ENCODE measurements at regions not wholly inside any gene's neighbourhood (a gene's known extent, or its start where the extent isn't known, plus 50 kb on each side); places are given as distances from the start of the nearest gene placed in this dataset.

DNA sequence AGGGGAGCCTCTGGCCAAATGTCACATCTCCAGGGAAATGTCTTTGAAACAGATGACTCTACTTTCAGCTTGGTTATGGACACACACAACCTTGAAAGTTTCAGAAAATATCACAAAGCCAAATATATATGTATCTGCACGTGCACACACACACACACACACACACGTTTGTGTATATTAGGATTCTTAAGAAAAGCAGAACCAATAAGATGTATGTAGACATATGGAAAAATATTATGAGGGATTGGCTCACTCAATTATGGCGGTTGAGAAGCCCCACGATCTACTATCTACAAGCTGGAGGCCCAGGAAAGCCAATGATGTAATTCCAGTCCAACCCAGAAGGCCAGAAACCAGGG is 194.9 kb downstream of the PALM2AKAP2 start:
- no peaks in the 10 kb centered on the region; the same call in 1 of the 2 replicates for H3K36me3 ChIP-seq (ENCODE audit: insufficient read depth, low read length)
- no peak overlapping the region for H2AFZ ChIP-seq (ENCODE audit: low read length, unreplicated experiment)
- no peak overlapping the region for H3K27ac ChIP-seq (ENCODE audit: low read depth, low read length)
- H3K4me1 ChIP-seq (ENCODE audit: control insufficient read depth, insufficient read depth, low read length, unreplicated experiment): peaks cover 4% of the 10 kb centered on the region
- H3K79me2 ChIP-seq (ENCODE audit: control insufficient read depth, insufficient read depth, low read length, unreplicated experiment): no peaks in the 10 kb centered on the region
- H3K27me3 ChIP-seq (ENCODE audit: insufficient read depth, low read length): no peaks in the 10 kb centered on the region
- H3K4me3 ChIP-seq (ENCODE audit: low read depth, low read length): no peak overlapping the region

DNA sequence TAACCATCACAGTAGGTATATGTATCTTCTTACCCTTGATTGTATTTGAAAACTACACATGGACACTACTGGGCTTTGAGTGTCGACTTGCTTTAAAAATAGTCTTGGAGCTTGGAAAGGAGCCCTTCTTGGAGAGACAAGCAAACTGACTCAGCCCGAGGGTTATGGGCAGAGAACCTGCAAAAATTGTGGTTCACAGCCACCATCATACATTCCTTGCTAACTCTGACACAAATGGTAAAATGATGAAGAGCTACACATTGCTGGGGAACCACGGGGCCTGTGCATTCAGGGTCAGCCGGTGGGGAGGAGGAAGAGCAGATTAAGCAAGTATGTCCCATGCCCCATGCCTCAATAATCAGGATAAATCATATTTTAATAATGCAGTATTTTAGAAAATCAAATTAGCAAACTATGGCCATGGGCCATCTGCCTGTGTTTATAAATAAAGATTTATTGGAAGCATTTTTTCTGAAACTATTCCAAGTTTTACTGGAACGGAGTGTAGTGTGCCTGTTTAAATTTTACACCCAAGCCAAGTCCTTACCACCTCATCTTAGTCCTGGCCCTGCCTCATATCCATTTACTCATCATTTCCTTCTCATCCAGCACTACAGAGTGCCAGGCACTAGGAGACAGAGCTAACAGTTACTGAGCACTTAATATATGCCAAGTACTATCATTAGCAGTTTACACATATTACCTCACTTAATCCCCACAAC is 195.7 kb downstream of the PALM2AKAP2 start:
- Histone ChIP-seq H2AFZ (ENCODE audit: low read length, unreplicated experiment) (no peak overlapping the region), H3K4me1 (ENCODE audit: control insufficient read depth, insufficient read depth, low read length, unreplicated experiment) (peaks cover 4% of the 10 kb centered on the region), H3K27me3 (ENCODE audit: insufficient read depth, low read length) (no peaks in the 10 kb centered on the region), H3K36me3 (ENCODE audit: insufficient read depth, low read length) (no peaks in the 10 kb centered on the region; the same call in 1 of the 2 replicates), H3K27ac (ENCODE audit: low read depth, low read length) (peak overlapping the region; percentile 48), H3K79me2 (ENCODE audit: control insufficient read depth, insufficient read depth, low read length, unreplicated experiment) (no peaks in the 10 kb centered on the region), H3K4me3 (ENCODE audit: low read depth, low read length) (no peak overlapping the region)

DNA sequence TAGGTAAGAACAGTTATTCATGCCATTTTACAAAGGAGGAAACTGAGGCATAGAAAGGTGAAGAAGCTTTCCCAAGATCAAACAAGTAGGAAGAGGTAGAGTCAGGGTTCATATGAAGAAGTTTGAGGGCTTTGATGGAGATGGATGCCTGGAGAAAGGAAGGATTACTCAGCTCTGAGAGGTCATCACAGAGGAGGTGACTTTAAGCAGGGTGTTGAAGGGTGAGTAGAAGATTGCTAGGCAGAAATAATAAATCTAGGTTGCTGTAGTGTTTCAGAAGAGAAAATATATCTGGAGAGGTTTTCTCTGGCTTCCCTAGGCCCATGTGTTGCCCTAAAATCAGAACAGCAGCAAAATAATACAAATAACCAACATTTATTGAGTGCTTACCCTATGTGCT is 196.3 kb downstream of the PALM2AKAP2 start:
- Histone ChIP-seq H3K36me3 (ENCODE audit: insufficient read depth, low read length) (no peaks in the 10 kb centered on the region; the same call in 1 of the 2 replicates), H2AFZ (ENCODE audit: low read length, unreplicated experiment) (no peak overlapping the region), H3K27me3 (ENCODE audit: insufficient read depth, low read length) (no peaks in the 10 kb centered on the region), H3K4me1 (ENCODE audit: control insufficient read depth, insufficient read depth, low read length, unreplicated experiment) (peaks cover 4% of the 10 kb centered on the region), H3K4me3 (ENCODE audit: low read depth, low read length) (no peak overlapping the region), H3K27ac (ENCODE audit: low read depth, low read length) (peak overlapping the region; percentile 48), H3K79me2 (ENCODE audit: control insufficient read depth, insufficient read depth, low read length, unreplicated experiment) (no peaks in the 10 kb centered on the region)

DNA sequence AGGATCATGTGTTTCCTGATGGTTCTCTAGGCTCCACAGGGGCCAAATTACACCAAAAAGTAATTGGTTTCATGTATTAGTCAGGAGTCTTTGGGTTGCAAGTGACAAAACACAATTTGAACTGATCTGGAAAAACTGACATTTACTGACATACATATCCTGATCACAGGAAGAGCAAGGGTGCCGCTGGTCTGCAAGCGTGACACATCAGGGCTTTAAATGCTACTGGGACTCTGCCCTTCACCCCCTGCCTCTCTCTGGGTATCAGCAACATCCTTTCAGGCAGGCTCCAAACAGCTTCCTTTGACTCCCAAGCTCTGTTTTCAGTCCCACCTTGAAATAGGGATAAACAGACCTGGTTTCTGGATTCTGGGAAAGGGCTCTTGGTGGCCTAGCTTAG is 197.5 kb downstream of the PALM2AKAP2 start:
- Histone ChIP-seq H3K27ac (ENCODE audit: low read depth, low read length) (no peak overlapping the region), H3K4me3 (ENCODE audit: low read depth, low read length) (no peak overlapping the region), H3K79me2 (ENCODE audit: control insufficient read depth, insufficient read depth, low read length, unreplicated experiment) (no peaks in the 10 kb centered on the region), H3K36me3 (ENCODE audit: insufficient read depth, low read length) (no peaks in the 10 kb centered on the region; the same call in 1 of the 2 replicates), H3K4me1 (ENCODE audit: control insufficient read depth, insufficient read depth, low read length, unreplicated experiment) (peaks cover 4% of the 10 kb centered on the region), H3K27me3 (ENCODE audit: insufficient read depth, low read length) (no peaks in the 10 kb centered on the region), H2AFZ (ENCODE audit: low read length, unreplicated experiment) (no peak overlapping the region)

DNA sequence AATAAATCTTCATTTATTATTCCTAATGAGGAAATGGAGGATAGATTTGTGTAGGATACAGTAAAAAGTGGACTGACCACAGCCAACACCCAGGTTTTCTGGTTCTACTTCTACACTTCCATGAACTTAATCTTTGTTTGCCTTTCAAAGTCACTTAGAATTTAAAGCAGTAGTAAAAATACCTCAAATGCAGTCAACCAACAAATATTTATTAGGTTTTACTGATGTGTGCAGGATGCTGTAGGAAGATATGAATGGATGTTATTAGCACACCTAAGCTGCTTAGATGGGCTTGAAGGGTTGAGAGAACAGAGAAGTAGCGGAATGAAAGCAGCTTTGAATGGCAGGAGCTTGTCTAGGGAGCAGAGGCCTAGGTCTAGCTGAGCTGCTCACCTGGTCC is 201.1 kb downstream of the PALM2AKAP2 start:
- no peak overlapping the region for H3K4me3 ChIP-seq (ENCODE audit: low read depth, low read length)
- no peaks in the 10 kb centered on the region for H3K79me2 ChIP-seq (ENCODE audit: control insufficient read depth, insufficient read depth, low read length, unreplicated experiment)
- no peaks in the 10 kb centered on the region for H3K36me3 ChIP-seq (ENCODE audit: insufficient read depth, low read length)
- no peaks in the 10 kb centered on the region for H3K27me3 ChIP-seq (ENCODE audit: insufficient read depth, low read length)
- no peak overlapping the region for H2AFZ ChIP-seq (ENCODE audit: low read length, unreplicated experiment)
- H3K4me1 ChIP-seq (ENCODE audit: control insufficient read depth, insufficient read depth, low read length, unreplicated experiment): peaks cover 7% of the 10 kb centered on the region
- H3K27ac ChIP-seq (ENCODE audit: low read depth, low read length): no peak overlapping the region

DNA sequence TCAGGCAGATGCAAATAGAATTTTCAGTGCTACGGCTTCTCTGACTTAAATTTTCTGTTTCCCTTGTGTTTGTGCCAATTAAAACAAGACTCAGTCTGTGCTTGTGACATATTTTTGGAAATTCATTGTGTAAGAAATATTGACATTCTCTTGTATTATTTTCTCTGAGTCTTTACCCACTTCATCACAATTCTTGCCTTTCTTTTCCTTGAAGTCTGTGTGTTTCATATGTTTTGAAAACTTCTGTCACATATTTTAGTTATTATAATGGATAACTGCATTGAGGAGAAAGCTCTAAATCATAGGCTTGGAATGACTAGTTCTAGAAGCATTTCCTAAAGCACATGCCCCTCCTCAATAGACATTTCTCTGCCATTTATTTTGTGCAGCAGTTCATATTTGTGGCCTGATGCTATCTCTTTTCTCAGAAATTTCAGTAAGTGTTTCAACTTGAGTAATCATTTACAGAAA is 206.6 kb downstream of the PALM2AKAP2 start:
- Histone ChIP-seq H2AFZ (ENCODE audit: low read length, unreplicated experiment) (no peak overlapping the region), H3K27me3 (ENCODE audit: insufficient read depth, low read length) (no peaks in the 10 kb centered on the region), H3K27ac (ENCODE audit: low read depth, low read length) (peak overlapping the region; percentile 95), H3K79me2 (ENCODE audit: control insufficient read depth, insufficient read depth, low read length, unreplicated experiment) (no peaks in the 10 kb centered on the region), H3K36me3 (ENCODE audit: insufficient read depth, low read length) (no peaks in the 10 kb centered on the region), H3K4me1 (ENCODE audit: control insufficient read depth, insufficient read depth, low read length, unreplicated experiment) (peaks cover 26% of the 10 kb centered on the region), H3K4me3 (ENCODE audit: low read depth, low read length) (peak overlapping the region; percentile 35)

DNA sequence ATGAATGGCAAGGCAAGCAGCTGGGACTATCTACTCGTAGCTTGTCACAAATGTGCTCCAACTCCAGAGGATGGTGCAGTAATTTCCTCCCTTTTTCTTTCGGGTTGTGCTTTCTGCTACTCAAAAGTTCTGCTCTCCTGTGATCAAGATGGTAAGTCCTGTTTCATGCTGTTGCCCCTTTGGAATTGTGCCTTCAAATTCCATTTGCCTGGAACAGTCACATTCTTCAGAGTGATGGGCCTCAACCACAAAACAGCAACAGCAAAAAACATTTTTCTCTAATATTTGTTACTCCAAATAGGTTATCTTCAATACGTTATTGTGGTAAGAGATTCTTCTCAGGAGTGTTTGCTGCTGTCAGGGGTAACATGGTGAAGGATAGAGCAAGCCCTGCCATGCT is 209.3 kb downstream of the PALM2AKAP2 start:
- no peak overlapping the region for H3K4me3 ChIP-seq (ENCODE audit: low read depth, low read length)
- no peaks in the 10 kb centered on the region for H3K79me2 ChIP-seq (ENCODE audit: control insufficient read depth, insufficient read depth, low read length, unreplicated experiment)
- no peaks in the 10 kb centered on the region for H3K36me3 ChIP-seq (ENCODE audit: insufficient read depth, low read length)
- H3K27me3 ChIP-seq (ENCODE audit: insufficient read depth, low read length): no peaks in the 10 kb centered on the region
- no peak overlapping the region for H3K27ac ChIP-seq (ENCODE audit: low read depth, low read length)
- peaks cover 29% of the 10 kb centered on the region for H3K4me1 ChIP-seq (ENCODE audit: control insufficient read depth, insufficient read depth, low read length, unreplicated experiment)
- H2AFZ ChIP-seq (ENCODE audit: low read length, unreplicated experiment): no peak overlapping the region

DNA sequence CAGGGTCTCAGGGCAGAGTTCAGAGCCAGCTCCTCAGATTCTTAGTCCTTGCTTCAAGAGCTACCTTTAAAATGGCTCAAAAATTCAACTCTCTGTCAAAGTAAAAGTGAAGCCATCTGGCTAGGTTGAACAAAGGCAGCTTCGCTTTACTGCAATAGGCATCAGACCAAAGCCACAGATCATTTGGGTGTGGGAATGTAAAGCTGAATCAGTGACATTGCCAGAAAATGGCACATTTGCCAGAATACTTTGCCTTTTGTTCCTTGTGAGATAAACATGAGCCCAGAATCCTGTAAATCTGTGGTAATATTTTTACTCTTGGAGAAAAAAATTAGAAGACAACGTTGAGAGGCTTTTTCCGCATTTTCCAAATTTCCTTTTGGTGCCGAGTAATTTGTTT is 210.5 kb downstream of the PALM2AKAP2 start:
- Histone ChIP-seq H3K4me3 (ENCODE audit: low read depth, low read length) (no peak overlapping the region), H3K79me2 (ENCODE audit: control insufficient read depth, insufficient read depth, low read length, unreplicated experiment) (no peaks in the 10 kb centered on the region), H3K27ac (ENCODE audit: low read depth, low read length) (no peak overlapping the region), H3K36me3 (ENCODE audit: insufficient read depth, low read length) (no peaks in the 10 kb centered on the region; the same call in 1 of the 2 replicates), H2AFZ (ENCODE audit: low read length, unreplicated experiment) (no peak overlapping the region), H3K27me3 (ENCODE audit: insufficient read depth, low read length) (no peaks in the 10 kb centered on the region), H3K4me1 (ENCODE audit: control insufficient read depth, insufficient read depth, low read length, unreplicated experiment) (peaks cover 29% of the 10 kb centered on the region)

DNA sequence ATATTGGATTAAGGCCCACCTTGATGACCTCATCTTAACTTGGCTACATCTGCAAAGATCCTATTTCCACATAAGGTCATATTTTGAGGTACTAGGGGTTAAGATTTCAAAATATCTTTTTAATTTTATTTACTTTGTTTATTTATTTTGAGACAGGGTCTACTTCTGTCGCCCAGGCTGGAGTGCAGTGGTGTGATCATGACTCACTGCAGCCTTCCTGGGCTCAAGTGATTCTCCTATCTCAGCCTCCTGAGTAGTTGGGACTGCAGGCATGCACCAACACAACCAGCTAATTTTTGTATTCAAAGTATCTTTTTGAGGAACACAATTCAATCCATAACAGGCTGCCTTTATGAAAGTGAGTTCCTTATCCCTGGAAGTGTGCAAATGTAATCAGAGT is 212.3 kb downstream of the PALM2AKAP2 start:
- peaks cover 26% of the 10 kb centered on the region for H3K4me1 ChIP-seq (ENCODE audit: control insufficient read depth, insufficient read depth, low read length, unreplicated experiment)
- H3K4me3 ChIP-seq (ENCODE audit: low read depth, low read length): no peak overlapping the region
- H2AFZ ChIP-seq (ENCODE audit: low read length, unreplicated experiment): no peak overlapping the region
- no peaks in the 10 kb centered on the region; the same call in 1 of the 2 replicates for H3K36me3 ChIP-seq (ENCODE audit: insufficient read depth, low read length)
- no peaks in the 10 kb centered on the region for H3K79me2 ChIP-seq (ENCODE audit: control insufficient read depth, insufficient read depth, low read length, unreplicated experiment)
- no peak overlapping the region for H3K27ac ChIP-seq (ENCODE audit: low read depth, low read length)
- H3K27me3 ChIP-seq (ENCODE audit: insufficient read depth, low read length): no peaks in the 10 kb centered on the region

DNA sequence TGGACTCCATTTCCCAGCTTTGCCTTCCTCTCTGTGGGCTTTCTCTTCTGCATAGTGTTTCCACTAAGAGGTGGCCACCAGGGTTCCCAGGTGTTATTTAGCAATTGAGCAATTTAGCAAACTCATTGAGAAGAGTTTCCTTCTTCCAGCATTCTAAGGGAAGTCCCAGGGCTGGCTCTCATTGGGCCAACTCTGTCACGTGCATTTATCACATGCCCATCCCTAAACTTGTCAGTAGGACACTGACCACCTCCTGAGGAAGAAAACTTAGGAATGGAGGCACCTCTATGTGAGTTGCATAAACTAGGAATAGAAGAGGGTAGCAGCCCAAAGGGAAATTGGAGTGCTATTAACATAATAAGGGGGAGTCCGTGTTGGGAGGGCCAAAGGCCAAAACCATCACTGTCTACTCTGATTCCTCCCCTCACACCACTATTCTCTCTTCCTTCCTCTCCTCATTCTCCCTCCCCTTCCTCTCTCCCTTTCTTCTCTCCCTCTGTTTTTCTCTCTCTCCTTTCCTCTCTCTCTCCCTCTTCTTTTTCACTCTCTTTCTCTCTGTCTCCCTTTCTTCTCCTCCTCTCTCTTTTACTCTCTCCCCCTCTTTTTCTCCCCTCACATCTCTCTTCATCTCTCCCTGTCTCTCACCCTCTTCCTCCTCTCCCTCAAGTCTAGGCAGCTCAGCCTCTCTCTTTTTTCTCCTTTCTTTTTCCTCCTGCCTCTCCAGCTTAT is 213.4 kb downstream of the PALM2AKAP2 start:
- Histone ChIP-seq H3K4me1 (ENCODE audit: control insufficient read depth, insufficient read depth, low read length, unreplicated experiment) (peaks cover 21% of the 10 kb centered on the region), H3K27ac (ENCODE audit: low read depth, low read length) (no peak overlapping the region), H2AFZ (ENCODE audit: low read length, unreplicated experiment) (no peak overlapping the region), H3K4me3 (ENCODE audit: low read depth, low read length) (no peak overlapping the region), H3K36me3 (ENCODE audit: insufficient read depth, low read length) (no peaks in the 10 kb centered on the region; the same call in 1 of the 2 replicates), H3K79me2 (ENCODE audit: control insufficient read depth, insufficient read depth, low read length, unreplicated experiment) (no peaks in the 10 kb centered on the region), H3K27me3 (ENCODE audit: insufficient read depth, low read length) (no peaks in the 10 kb centered on the region)

DNA sequence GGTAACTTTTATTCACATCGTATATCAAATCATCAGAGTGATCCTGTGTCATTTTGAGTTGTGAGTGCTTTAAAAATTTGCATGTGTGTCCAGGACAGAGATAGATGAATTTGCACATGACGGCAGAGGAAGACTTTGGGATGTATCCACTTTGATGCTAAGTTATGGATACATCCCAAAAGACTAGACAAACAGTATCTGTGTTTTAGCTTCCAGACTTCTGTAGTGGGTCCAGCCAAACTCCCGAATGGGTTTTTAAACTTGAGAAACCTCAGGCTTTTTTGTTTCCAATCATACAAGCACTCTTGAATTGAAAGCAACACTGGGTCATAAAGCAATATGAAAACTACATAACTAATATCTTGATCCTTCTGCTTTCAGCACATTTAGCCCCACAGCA is 213.8 kb downstream of the C9orf152 start:
- Histone ChIP-seq H3K36me3 (ENCODE audit: insufficient read depth, low read length) (no peaks in the 10 kb centered on the region; the same call in 1 of the 2 replicates), H3K4me3 (ENCODE audit: low read depth, low read length) (no peak overlapping the region), H3K4me1 (ENCODE audit: control insufficient read depth, insufficient read depth, low read length, unreplicated experiment) (peaks cover 20% of the 10 kb centered on the region), H3K27ac (ENCODE audit: low read depth, low read length) (no peak overlapping the region), H3K27me3 (ENCODE audit: insufficient read depth, low read length) (no peaks in the 10 kb centered on the region), H2AFZ (ENCODE audit: low read length, unreplicated experiment) (no peak overlapping the region), H3K79me2 (ENCODE audit: control insufficient read depth, insufficient read depth, low read length, unreplicated experiment) (no peaks in the 10 kb centered on the region)

Measured in ACC112 (cell line).